Astrocyte of the cerebellum (primary cell): ENCODE measurements at regions not wholly inside any gene's neighbourhood (a gene's known extent, or its start where the extent isn't known, plus 50 kb on each side); places are given as distances from the start of the nearest gene placed in this dataset.

Experiments used
- DNase-seq: peaks from one replicate; pipeline ENCODE4 v3.0.0-alpha.2; 2011; ENCODE audit warnings: low read depth
- H3K4me3 ChIP-seq: 2 replicates; pipeline ENCODE4 v1.5.1; 2011; ENCODE audit warnings: mild to moderate bottlenecking, low read depth, low read length, moderate library complexity
- in situ Hi-C: cut with HindIII; loops from 2 replicates; pipeline ENCODE4 v1.10.0; 2017; ENCODE audit warnings: low sequenced_read_pairs
- TF ChIP-seq, protein P1 (sequence below): IDR thresholded peaks from 2 replicates; pipeline ENCODE4 v1.5.1; 2012; ENCODE audit warnings: low read length, low read depth, moderate library complexity, mild to moderate bottlenecking; ENCODE audit errors: missing control alignments

DNA sequence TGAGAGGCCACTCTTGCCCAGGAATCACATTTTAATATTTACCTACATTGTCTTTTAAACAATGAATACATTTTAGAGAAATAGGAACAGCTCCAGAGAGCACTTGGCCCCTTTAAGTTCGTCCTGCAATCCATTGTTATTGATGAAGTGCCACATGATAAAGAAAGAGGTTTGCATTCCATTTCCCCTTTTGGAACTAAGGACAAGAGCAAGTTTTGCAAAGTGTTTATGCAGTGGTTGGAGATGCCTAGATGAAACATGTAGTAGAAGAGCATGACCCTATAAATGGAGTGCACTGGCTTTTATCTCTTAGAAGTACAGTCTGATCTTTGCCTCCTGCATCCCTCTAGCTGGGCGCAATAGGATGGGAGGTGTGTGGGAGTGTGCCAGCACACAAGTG lies 118.7 kb upstream of the CNTNAP5 start:
- no peak for DNase-seq
- TF ChIP-seq, protein P1, sequence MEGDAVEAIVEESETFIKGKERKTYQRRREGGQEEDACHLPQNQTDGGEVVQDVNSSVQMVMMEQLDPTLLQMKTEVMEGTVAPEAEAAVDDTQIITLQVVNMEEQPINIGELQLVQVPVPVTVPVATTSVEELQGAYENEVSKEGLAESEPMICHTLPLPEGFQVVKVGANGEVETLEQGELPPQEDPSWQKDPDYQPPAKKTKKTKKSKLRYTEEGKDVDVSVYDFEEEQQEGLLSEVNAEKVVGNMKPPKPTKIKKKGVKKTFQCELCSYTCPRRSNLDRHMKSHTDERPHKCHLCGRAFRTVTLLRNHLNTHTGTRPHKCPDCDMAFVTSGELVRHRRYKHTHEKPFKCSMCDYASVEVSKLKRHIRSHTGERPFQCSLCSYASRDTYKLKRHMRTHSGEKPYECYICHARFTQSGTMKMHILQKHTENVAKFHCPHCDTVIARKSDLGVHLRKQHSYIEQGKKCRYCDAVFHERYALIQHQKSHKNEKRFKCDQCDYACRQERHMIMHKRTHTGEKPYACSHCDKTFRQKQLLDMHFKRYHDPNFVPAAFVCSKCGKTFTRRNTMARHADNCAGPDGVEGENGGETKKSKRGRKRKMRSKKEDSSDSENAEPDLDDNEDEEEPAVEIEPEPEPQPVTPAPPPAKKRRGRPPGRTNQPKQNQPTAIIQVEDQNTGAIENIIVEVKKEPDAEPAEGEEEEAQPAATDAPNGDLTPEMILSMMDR = no peak
- in situ Hi-C loops = no loop called here
- no peak overlapping the region for H3K4me3 ChIP-seq

DNA sequence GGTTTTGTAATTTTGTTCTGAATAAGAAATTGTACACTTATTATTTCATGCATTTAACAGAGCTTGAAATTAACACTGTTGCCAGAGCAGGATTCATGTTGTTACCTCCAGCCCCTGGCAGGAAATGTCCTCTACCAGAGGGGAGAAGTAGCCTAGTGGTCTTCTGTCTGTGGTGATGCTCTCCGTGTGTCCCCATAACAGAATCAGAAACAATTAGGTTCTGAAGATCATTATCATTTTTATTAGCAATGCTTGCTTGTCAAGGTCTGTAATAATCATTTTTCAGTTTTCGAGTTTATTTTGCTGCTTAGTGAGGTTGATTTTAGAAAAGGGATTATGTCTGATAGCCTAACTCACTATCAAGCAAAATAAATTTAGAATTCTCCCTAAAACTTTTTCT lies 116.6 kb upstream of the CNTNAP5 start:
- in situ Hi-C loops = no loop called here
- TF ChIP-seq, protein P1 = no peak
- no peak for DNase-seq
- no peak overlapping the region for H3K4me3 ChIP-seq

DNA sequence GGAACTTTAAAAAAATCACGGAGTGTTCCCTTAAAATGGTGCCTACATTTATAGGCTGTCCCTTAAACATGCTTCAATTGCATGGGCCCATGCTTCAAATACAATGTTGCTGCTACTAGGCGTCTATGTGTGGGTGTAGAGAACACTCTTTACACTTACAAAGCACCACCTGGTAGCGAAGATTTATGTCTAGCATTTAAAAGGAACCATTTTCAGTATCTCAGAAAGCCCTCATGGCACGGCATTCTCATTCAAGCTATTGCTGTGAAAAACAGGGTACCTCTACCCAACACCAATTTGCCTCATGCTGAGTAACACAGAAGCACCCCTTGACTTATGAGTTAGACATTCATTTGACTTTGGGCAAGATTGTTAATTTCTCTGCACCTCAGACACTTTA lies 112.9 kb upstream of the CNTNAP5 start:
- H3K4me3 ChIP-seq = no peak overlapping the region
- DNase-seq = no peak
- TF ChIP-seq, protein P1 = no peak
- in situ Hi-C loops = no loop called here

DNA sequence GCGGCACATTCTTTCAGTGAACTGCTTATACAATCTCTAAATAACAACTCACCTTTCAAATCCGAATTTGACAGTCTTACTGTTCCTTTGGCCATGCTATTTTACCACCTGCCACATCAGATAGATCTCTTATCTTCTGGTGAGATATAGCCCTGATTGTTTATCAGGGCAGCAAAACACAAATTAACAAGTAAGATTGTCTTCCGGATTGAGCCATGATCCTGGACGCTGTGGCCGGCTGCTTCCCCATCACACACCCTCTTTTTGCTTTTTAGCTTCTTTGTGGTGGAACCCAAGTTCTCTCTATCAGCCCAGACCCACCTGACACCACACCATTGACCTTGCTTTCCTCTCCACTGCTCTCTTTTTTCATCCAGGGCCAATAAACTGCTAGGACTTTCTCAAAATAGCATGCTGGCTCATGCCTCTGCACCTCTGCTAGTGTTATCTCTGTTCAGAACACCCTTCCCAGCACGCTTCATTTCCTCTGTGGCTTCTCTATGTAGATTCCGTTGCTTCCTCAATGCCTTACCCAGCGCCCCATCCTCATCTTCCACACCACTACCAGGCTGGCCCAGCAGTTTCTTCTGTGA lies 111.8 kb upstream of the CNTNAP5 start:
- TF ChIP-seq, protein P1 = no peak
- in situ Hi-C loops = no loop called here
- H3K4me3 ChIP-seq = no peak overlapping the region
- DNase-seq = no peak

DNA sequence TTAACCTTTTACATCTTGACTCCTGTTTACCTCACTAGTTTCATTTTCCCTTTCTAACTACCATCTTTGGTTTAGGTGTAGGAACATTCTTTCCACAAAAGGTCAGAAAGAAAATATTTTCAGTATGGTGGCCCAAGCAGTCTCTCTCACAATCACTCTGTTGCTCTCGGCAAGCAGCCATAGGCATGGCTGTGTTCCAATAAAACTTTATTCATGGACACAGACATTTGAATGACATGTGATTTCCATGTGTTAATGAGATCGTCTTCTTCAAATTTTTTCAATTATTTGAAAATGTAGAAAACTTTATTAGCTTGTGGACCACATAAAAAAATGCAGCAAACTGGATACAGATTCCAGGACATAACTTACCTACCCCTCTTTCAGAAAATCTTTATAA lies 109.7 kb upstream of the CNTNAP5 start:
- TF ChIP-seq, protein P1 = no peak
- in situ Hi-C loops = no loop called here
- no peak for DNase-seq
- no peak overlapping the region for H3K4me3 ChIP-seq

DNA sequence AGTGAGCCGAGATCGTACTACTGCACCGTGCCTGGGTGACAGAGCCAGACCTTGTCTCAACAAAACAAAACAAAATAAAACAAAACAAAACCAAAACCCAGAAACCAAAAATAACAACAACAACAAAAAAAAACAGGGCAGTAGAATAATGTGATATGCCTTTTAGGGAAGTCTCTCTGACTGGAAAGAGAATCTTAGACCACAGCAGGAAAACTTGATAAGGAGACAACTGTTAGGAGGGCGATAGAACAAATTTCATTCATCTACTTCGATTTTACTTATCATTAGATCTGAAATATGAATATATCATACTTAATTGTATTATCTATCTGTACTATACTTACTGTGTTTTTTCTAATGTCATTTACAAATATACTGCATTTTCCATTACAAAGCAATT lies 109.0 kb upstream of the CNTNAP5 start:
- in situ Hi-C loops = no loop called here
- TF ChIP-seq, protein P1 = no peak
- no peak overlapping the region for H3K4me3 ChIP-seq

More for the DNA sequence above, 109.0 kb upstream of the CNTNAP5 start:
- no peak for DNase-seq
